AG09319 (cell line): ENCODE measurements at regions not wholly inside any gene's neighbourhood (a gene's known extent, or its start where the extent isn't known, plus 50 kb on each side); places are given as distances from the start of the nearest gene placed in this dataset.
A peak's percentile ranks its signal among the peaks of the same experiment; 100 is the strongest.

Experiments
- DNase-seq: peaks from one replicate; pipeline ENCODE4 v3.0.0-alpha.2; 2010; ENCODE audit warnings: low read depth; ENCODE audit errors: extremely low read depth
- TF ChIP-seq, protein P1 (sequence below): IDR thresholded peaks from 2 replicates; pipeline ENCODE4 v1.5.1; 2011; ENCODE audit warnings: low read depth, mild to moderate bottlenecking, inconsistent platforms, low read length, moderate library complexity

DNA sequence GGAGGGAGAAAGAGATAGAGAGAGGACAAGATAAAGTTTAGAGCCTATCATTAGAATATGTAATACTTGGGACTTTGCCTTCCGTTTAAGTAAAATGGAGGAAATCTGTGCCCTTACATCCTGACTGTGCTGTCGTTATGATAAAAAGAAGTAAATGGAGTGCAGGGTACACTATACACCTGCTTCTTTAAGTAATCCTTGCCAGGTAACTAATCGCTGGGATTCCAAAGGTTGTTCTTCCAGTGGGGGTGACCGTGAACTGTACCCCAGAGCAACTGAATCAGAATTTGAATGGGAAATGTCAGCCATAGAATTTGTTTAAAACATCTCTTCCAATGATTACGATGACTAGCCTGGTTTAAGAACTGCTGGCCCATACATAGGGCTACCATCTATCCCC is 126.1 kb upstream of the EEA1 start:
- no peak for DNase-seq
- TF ChIP-seq, protein P1, sequence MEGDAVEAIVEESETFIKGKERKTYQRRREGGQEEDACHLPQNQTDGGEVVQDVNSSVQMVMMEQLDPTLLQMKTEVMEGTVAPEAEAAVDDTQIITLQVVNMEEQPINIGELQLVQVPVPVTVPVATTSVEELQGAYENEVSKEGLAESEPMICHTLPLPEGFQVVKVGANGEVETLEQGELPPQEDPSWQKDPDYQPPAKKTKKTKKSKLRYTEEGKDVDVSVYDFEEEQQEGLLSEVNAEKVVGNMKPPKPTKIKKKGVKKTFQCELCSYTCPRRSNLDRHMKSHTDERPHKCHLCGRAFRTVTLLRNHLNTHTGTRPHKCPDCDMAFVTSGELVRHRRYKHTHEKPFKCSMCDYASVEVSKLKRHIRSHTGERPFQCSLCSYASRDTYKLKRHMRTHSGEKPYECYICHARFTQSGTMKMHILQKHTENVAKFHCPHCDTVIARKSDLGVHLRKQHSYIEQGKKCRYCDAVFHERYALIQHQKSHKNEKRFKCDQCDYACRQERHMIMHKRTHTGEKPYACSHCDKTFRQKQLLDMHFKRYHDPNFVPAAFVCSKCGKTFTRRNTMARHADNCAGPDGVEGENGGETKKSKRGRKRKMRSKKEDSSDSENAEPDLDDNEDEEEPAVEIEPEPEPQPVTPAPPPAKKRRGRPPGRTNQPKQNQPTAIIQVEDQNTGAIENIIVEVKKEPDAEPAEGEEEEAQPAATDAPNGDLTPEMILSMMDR: no peak

DNA sequence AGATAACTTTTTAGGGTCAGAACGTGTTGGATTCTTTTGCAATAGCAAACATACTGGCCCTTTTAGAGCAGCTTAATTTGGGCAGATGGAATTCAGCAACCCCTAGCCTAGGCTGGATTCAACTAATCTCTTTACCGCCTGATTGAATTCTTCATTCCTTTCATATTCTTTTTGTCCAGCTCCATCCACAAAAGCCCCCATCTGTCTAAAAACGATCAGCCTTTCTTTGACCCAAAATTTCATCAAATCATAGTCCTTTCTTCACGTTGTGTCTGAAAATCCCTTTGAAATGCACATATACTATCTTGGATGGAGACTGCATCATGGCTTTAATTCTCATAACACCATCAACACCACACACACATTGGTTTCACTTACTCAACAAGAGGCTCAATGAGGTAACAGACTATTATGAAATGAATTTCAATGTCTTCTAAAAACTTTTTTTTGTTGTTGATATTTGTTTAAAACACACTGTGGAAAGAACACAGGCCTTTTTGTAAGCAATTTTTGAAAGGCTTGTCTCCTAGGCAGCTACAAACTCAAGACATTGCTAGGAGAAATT is 128.0 kb upstream of the EEA1 start:
- TF ChIP-seq, protein P1: no peak
- DNase-seq: no peak

DNA sequence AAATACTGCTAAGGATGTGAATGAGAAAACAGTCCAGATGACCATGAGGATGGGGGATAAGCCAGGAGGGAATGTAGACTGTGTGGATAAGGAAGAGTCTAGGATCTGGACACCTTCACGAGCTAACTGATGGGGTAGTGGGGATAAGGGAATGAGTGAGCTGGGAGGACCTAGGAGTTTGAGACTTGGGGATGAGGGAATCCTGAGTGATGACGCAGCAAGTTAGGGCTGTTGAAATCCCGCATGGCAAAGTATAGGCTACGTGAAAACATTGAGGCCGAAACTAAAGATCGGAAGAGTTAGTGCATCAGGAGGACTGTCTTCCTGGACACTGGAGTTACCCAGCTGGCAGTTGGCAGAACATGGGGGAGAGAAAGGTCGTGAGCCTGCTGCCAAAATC is 129.2 kb upstream of the EEA1 start:
- TF ChIP-seq, protein P1: no peak
- DNase-seq: no peak

DNA sequence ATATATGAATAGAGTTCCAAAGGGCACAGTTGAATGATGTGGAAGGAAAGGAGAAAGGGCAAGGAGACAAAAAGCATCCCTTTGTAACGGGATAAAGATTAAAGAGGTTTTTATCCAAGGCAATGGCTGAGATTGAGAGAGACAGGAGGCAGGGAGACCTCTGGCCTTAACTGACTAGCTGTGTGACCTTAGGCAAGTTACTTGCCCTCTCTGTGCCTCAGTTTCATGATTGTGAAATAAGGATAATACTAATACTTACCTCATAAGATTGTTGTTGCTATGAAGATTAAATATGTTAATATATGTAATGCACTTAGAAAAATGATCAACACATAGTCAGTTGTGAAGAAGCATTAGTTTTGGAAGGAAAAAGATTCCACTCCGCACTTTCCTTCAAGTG is 130.2 kb upstream of the EEA1 start:
- DNase-seq: no peak
- TF ChIP-seq, protein P1: no peak

DNA sequence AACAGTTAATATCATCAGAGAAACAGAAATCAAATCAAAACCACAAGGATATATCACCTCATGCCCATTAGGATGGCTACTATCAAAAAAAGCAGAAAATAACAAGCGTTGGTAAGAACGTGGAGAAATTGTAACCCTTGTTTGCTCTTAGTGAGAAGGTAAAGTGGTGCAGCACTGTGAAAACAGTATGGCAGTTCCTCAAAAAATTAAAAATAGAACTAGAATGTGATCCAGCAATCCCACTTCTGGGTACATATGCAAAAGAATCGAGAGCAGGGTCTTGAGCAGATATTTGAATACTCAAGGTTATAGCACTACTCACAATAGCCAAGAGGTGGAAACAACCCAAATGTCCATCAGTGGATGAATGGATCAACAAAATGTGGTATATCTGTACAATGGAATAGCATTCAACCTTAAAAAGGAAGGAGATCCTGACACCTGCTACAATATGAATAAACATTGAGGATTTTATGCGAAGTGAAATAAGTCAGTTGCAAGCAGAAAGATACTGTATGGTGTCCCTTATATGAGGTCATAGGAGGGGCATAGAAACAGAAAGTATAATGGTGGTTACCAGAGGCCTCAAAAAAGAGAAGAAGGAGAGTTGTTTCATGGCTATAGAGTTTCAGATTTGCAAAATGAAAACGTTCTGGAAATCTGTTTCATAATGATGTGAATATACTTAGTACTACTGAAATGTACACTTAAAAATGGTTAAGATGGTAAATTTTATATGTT is 131.0 kb upstream of the EEA1 start:
- DNase-seq: no peak
- TF ChIP-seq, protein P1: no peak

DNA sequence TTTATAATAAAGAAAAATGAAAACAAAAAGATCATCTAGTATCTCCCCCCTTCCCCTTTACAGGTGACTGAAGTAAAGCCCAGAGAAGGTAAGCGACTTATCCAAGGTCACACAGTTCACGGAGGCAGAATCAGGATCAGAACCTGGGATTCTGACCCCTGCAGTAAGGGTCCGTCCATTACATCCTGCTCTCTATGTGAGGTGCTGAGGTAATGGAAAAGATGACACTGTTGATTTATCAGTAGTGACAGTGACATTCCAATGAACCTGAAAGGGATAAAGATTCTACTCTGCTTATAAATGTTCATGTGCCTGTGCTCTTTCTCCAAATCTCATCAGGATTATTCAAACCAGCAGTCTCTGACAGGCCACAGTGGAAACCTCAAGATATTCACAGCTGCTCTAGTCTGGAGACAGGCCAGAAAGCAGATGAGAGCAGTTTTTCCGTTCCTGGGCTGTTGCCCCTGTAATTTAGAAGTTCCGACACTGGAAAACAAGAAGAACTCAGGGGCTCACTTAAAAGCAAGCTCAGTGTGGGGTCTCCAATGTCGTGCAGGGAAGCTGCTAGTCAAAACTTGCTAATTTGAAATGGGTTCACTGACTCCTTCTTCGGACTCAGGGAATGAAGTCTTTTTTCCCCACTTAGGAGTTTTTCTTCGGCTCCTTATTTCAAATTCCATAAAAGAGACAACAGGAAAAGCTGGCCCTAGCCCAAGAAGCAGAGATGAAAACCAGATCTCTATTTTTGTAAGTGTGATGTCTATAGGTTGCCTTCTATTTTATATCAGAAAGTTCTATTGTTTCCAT is 131.8 kb upstream of the EEA1 start:
- DNase-seq: peak; percentile 32

More for the DNA sequence above, 131.8 kb upstream of the EEA1 start:
- TF ChIP-seq, protein P1: no peak; the same call in 1 of the 2 replicates
